Rectal smooth muscle tissue (tissue), 1 donor: ENCODE measurements at regions not wholly inside any gene's neighbourhood (a gene's known extent, or its start where the extent isn't known, plus 50 kb on each side); places are given as distances from the start of the nearest gene placed in this dataset.
"Not testable (repeated sequence)": the region's sequence is repeated elsewhere in the genome, so short reads cannot be mapped to it uniquely, and the experiment has no call there.

Experiments
- H3K27ac ChIP-seq: one replicate; pipeline ENCODE4 v1.7.0; 2013; ENCODE audit warnings: low read depth, low read length, inconsistent platforms
- H3K27me3 ChIP-seq: one replicate; pipeline ENCODE4 v1.7.0; 2013; ENCODE audit warnings: low read length; ENCODE audit not compliant: control insufficient read depth, insufficient read depth
- H3K36me3 ChIP-seq: one replicate; pipeline ENCODE4 v1.7.0; 2013; ENCODE audit warnings: low read length; ENCODE audit not compliant: control insufficient read depth, insufficient read depth
- H3K4me1 ChIP-seq: one replicate; pipeline ENCODE4 v1.7.0; 2013; ENCODE audit warnings: low read length; ENCODE audit not compliant: control insufficient read depth, insufficient read depth
- H3K4me3 ChIP-seq: one replicate; pipeline ENCODE4 v1.7.0; 2013; ENCODE audit warnings: low read length
- H3K9ac ChIP-seq: one replicate; pipeline ENCODE4 v1.7.0; 2013; ENCODE audit warnings: low read length

DNA sequence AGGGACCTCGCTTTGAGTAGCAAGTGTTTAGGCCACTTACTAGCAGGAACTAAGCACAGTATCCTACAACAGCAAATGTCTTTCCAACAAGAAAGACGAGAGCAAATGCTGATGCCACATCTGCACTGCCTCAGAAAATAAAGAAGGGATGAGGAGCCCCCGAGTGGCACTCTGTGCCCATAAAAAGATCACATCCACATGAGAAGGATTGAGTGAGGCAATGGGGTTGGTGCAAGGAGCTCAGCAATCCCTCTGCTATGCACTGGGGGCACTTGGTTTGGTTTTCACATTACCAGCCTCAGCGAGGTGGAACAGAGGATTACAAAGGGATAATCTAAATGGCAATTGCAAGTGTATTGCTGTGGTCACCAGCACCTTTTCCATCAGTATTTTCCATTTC is 252.8 kb upstream of the SLC7A11 start:
- Histone ChIP-seq H3K36me3 (no peaks in the 10 kb centered on the region), H3K27me3 (no peaks in the 10 kb centered on the region), H3K4me3 (no peak overlapping the region), H3K4me1 (no peaks in the 10 kb centered on the region), H3K27ac (no peak overlapping the region), H3K9ac (no peak overlapping the region)

DNA sequence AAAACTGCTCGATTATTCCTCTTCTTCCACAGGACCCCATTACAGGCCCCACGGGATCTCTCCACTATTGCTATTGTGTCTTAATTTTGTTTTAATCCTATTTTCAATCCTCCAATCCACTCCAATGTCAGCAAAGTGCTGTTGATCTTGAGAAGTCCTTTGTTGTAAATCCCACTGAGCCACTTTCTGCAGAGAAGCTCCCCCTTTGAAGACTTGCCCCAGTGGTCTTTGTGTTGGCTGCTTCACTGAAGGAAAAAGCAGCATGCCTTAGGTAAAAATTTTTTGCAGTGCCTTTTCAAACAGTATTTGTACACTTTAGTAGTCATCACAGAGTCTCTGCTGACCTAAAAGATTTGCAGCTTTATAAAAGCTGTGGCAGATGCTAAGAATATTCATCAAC is 252.0 kb upstream of the SLC7A11 start:
- Histone ChIP-seq H3K4me1 (no peaks in the 10 kb centered on the region), H3K9ac (no peak overlapping the region), H3K27ac (no peak overlapping the region), H3K36me3 (no peaks in the 10 kb centered on the region), H3K4me3 (no peak overlapping the region), H3K27me3 (no peaks in the 10 kb centered on the region)

DNA sequence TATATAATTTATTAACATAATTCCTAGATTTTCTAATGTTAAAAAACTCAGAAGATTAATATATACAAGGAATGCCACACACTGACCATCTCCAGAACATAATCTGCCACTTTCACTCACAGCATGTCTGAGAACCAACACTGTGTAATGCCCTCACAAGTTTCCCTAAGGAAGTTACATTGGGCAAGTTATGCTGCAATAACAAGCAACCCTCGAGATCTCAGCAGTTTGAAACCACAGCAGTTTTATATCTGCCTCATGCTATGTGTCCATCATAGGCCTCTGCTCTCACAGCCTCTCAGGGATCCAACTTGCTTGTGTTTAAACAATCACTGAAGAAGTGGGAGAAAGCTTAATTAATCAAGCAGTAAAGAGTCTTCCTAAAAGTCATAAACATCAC is 250.0 kb upstream of the SLC7A11 start:
- no peaks in the 10 kb centered on the region for H3K36me3 ChIP-seq
- no peak overlapping the region for H3K9ac ChIP-seq
- H3K4me3 ChIP-seq = no peak overlapping the region
- no peak overlapping the region for H3K27ac ChIP-seq
- no peaks in the 10 kb centered on the region for H3K27me3 ChIP-seq
- H3K4me1 ChIP-seq = no peaks in the 10 kb centered on the region

DNA sequence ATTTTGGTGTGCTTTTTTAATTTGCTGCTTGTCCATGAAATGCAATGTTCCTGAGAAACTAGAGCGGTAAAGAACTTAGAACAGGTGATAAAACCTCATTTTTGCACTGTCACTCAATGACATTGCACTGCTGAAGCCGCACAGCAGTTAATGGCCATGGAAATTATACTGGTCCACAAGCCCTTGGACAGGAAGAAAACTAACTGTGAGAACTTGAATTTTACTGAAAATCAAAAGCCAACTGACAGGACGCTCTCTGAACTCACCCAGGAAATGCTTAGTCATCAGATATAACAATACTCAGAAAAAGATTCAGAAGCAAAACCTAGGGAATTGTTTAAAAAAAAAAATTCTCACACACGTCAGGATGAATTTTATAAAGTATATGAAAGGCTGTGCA is 246.4 kb upstream of the SLC7A11 start:
- no peak overlapping the region for H3K4me3 ChIP-seq
- no peaks in the 10 kb centered on the region for H3K27me3 ChIP-seq
- H3K9ac ChIP-seq = no peak overlapping the region
- no peaks in the 10 kb centered on the region for H3K4me1 ChIP-seq
- H3K27ac ChIP-seq = no peak overlapping the region
- no peaks in the 10 kb centered on the region for H3K36me3 ChIP-seq

DNA sequence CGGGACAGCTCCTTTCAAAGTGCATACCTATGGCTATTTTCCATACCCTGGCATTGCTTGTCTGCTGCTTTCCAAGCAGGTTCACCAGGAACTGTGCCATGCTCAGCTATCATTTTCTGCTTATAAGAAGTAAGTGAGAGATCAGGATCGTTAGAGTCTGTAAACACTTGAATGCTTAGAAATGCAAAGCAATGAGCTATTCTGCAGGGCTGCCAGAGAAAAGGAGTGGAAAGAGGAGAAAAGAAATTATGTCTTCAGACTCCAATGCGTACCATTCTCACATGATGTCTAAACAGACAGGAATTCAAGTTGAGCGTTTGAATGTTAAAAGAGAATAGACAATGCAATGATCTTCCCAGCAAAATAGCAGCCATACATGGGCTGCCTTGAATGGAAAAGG is 245.5 kb upstream of the SLC7A11 start:
- no peaks in the 10 kb centered on the region for H3K4me1 ChIP-seq
- H3K9ac ChIP-seq = no peak overlapping the region
- H3K27ac ChIP-seq = no peak overlapping the region
- no peaks in the 10 kb centered on the region for H3K27me3 ChIP-seq
- no peak overlapping the region for H3K4me3 ChIP-seq
- no peaks in the 10 kb centered on the region for H3K36me3 ChIP-seq

DNA sequence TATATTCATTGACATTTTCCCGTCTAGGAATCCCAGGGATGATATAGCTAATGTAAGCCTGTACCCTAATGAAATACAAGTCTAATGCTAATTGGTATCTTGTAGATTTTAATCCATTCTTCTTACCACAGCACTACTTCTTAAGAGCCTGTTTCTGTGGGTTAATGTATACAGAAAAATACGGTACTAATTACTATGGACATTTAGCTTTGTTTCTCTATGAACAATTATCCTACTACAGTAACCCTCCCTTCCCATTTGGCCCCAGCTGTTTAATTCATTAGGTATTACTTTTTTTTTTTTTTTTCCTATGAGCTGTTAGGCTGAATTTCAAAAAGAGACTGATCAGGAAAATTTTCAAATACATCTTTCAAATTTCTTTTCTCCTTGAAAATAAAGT is 245.1 kb upstream of the SLC7A11 start:
- no peaks in the 10 kb centered on the region for H3K36me3 ChIP-seq
- no peaks in the 10 kb centered on the region for H3K27me3 ChIP-seq
- no peak overlapping the region for H3K27ac ChIP-seq
- H3K4me3 ChIP-seq = no peak overlapping the region
- no peaks in the 10 kb centered on the region for H3K4me1 ChIP-seq
- no peak overlapping the region for H3K9ac ChIP-seq

DNA sequence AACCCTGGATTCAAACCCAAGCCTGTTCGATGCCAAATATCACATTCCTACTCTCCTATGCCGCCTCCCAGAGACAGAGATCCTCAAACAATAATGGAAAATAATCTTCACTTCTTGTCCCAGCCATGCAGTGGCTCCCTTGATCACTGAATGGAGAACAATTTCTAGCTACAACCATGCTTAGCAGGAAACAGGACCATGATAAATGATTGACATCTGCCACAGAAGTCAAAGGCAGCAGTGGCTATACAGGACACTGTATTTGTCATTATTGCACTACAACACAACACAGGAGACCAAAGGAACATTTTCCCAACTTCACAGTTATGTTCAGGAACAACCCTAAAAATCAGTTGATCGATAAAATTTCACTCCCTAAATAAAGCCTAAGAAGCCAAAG is 243.3 kb upstream of the SLC7A11 start:
- Histone ChIP-seq H3K27ac (no peak overlapping the region), H3K27me3 (no peaks in the 10 kb centered on the region), H3K4me1 (no peaks in the 10 kb centered on the region), H3K36me3 (no peaks in the 10 kb centered on the region), H3K4me3 (no peak overlapping the region), H3K9ac (no peak overlapping the region)

DNA sequence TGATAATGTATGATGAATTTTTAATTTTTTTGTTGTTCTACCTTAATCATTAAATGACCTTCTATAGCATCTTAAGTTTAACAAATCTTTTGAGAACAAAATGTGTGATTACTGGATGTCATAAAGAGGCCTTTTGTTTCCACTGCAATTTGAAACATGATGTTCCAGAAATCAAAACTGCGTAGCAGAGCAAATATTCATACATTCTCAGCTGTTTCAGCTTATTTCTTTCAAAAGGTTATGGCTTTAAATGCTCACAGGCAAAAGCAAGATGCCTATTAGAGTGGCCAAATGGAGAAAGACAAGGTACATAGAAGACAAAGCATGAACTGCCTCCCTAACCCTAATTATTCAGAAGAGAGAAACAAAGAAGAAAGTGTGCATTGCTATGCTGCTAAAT is 233.0 kb upstream of the SLC7A11 start:
- Histone ChIP-seq H3K9ac (no peak overlapping the region), H3K27ac (no peak overlapping the region), H3K4me1 (no peaks in the 10 kb centered on the region), H3K27me3 (no peaks in the 10 kb centered on the region), H3K36me3 (no peaks in the 10 kb centered on the region), H3K4me3 (no peak overlapping the region)

DNA sequence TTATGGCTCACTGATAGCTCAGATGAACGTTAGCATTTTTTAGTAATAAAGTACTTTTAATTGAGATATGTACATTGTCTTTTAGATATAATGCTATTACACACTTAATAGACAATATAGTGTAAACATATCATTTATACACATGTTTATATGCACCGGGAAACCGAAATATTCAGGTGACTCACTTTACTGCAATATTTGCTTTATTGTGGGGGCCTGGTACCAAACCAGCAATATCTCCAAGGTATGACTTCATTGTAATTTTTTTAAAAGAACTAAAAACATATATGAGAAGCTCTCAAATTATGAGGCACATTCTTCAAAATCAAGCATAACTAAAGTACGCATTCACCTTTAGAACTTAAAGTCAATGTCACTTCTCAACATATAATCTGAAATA is 231.2 kb upstream of the SLC7A11 start:
- Histone ChIP-seq H3K27ac (no peak overlapping the region), H3K4me1 (no peaks in the 10 kb centered on the region), H3K27me3 (no peaks in the 10 kb centered on the region), H3K9ac (no peak overlapping the region), H3K36me3 (no peaks in the 10 kb centered on the region), H3K4me3 (no peak overlapping the region)

DNA sequence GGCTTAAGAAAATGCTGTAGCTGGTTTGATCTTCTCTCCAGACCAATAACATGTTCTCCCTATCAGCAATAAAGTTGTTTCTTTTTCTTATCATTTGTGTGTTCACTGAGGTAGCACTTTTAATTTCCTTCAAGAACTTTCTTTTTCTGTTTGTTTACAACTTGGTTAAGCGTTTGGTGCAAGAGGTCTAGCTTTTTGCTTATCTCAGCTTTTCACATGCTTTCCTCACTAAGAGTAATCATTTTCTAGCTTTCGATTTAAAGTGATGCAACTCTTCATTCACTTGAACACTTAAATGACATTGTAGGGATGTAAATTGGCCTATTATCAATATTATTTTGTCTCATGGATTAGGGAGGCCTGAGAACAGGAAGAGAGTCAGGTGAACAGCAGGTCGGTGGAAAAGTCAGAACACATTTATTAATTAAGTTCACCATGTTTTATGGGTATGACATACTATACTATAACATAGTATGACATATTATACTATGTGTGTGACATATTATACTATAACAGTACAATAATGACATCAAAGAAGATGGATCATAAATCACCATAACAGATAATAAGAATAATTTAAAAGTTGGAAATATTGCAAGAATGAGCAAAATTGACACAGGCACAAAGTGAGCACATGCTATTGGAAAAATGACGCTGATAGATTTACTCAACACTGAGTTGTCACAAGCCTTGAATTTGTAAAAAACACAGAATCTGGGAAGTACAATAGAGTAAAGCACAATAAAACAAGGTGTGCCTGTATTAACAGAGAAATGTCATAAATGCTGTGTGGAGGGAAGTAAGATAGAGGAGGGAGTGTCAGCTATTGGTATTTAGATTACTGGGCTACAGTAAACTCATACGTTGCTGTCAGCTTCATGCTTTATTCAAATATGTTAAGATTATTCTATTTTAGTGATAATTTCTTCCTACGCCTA is 218.6 kb upstream of the SLC7A11 start:
- Histone ChIP-seq H3K4me3 (no peak overlapping the region), H3K36me3 (no peaks in the 10 kb centered on the region), H3K9ac (no peak overlapping the region), H3K4me1 (no peaks in the 10 kb centered on the region), H3K27ac (no peak overlapping the region), H3K27me3 (no peaks in the 10 kb centered on the region)

DNA sequence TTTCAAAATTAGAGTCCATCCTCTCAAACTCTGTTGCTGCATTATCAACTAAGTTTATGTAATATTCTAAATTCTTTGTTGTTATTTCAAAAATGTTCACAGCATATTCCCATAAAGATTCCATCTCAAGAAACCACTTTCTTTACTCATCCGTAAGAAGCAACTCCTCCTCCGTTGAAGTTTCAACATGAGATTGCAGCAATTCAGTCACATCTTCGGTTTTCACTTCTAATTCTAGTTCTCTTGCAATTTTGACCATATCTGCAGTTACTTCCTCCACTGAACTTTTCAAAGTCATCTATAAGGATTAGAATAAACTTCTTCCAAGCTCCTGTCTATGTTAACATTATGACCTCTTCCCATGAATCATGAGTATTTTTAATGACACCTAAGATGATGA is 216.6 kb upstream of the SLC7A11 start:
- H3K27ac ChIP-seq = no peak overlapping the region
- no peak overlapping the region for H3K9ac ChIP-seq
- H3K36me3 ChIP-seq = no peaks in the 10 kb centered on the region
- H3K4me3 ChIP-seq = no peak overlapping the region
- no peaks in the 10 kb centered on the region for H3K27me3 ChIP-seq
- H3K4me1 ChIP-seq = no peaks in the 10 kb centered on the region

DNA sequence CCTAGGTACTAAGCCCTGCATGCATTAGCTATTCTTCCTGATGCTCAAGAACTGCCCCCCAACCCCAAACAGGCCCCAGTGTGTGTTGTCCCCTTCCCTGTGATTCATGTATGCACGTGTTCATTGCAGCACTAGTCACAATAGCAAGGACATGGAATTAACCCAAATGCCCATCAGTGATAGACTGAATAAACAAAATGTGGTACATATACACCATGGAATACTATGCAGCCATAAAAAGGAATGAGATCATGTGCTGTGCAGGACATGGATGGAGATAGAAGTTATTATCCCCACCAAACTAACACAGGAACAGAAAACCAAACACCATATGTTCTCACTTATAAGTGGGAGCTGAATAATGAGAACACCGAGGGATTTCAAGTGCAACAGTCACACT is 214.2 kb upstream of the SLC7A11 start:
- not testable (repeated sequence) for H3K27me3 ChIP-seq, H3K27ac ChIP-seq, H3K4me3 ChIP-seq, H3K9ac ChIP-seq, H3K4me1 ChIP-seq, H3K36me3 ChIP-seq

DNA sequence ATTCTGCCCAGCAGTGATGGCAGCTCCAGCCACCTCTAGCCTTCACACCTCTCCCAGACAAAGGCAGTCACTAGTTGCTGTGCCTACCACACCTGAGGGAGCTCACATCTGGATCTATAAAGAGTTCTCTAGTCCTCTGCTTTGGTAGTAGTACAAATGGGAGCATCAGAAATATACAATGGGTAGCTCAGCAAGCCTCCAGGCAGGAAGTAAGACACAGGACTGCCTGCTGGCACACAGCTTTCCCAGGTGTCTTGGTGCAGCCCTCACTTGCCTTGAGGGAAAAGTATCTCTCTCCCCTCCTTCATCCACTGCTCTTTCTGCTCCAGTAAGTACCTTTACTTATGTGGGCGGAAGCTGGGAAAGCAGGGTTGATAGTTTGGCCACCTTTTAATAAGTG is 212.9 kb upstream of the SLC7A11 start:
- H3K27me3 ChIP-seq = no peaks in the 10 kb centered on the region
- H3K9ac ChIP-seq = no peak overlapping the region
- no peaks in the 10 kb centered on the region for H3K36me3 ChIP-seq
- H3K27ac ChIP-seq = no peak overlapping the region
- H3K4me3 ChIP-seq = no peak overlapping the region
- no peaks in the 10 kb centered on the region for H3K4me1 ChIP-seq
